MV-4-11 (cell line): ENCODE measurements at regions not wholly inside any gene's neighbourhood (a gene's known extent, or its start where the extent isn't known, plus 50 kb on each side); places are given as distances from the start of the nearest gene placed in this dataset.
A peak's percentile ranks its signal among the peaks of the same experiment; 100 is the strongest.

Experiments used
- DNase-seq: peaks from one replicate; lab custom pipeline; 2025; lab: John Stamatoyannopoulos, UW

GRCh38 chr3:157631478-157631877 lies 128.3 kb upstream of the VEPH1 start:
- DNase-seq: no peak

- no peak for DNase-seq
These were observed 123.6 kb upstream of the VEPH1 start for GRCh38 chr3:157626817-157627216.

- DNase-seq: no peak
These were observed 121.6 kb upstream of the VEPH1 start for GRCh38 chr3:157624801-157625200.

- no peak for DNase-seq
These were observed 115.7 kb upstream of the VEPH1 start for GRCh38 chr3:157618886-157619285.

- DNase-seq: peak; percentile 78
These were observed 115.0 kb upstream of the VEPH1 start for GRCh38 chr3:157618075-157618760.

GRCh38 chr3:157614896-157615295 lies 111.7 kb upstream of the VEPH1 start:
- no peak for DNase-seq

- no peak for DNase-seq
These were observed 108.4 kb upstream of the VEPH1 start for GRCh38 chr3:157611536-157612076.

- DNase-seq: peak; percentile 79
These were observed 107.8 kb upstream of the VEPH1 start for GRCh38 chr3:157610876-157611535.

GRCh38 chr3:157607826-157608405 lies 104.7 kb upstream of the VEPH1 start:
- DNase-seq: peak; percentile 48

- DNase-seq: no peak
These were observed 103.6 kb upstream of the VEPH1 start for GRCh38 chr3:157606852-157607197.

- peak; percentile 56 for DNase-seq
These were observed 103.0 kb upstream of the VEPH1 start for GRCh38 chr3:157606011-157606851.

GRCh38 chr3:157605356-157605755 lies 102.1 kb upstream of the VEPH1 start:
- no peak for DNase-seq

GRCh38 chr3:157602424-157602823 lies 99.2 kb upstream of the VEPH1 start:
- DNase-seq: no peak

GRCh38 chr3:157595259-157595658 lies 92.0 kb upstream of the VEPH1 start:
- no peak for DNase-seq

- peak; percentile 30 for DNase-seq
These were observed 91.2 kb upstream of the VEPH1 start for GRCh38 chr3:157594413-157594812.

- no peak for DNase-seq
These were observed 89.6 kb upstream of the VEPH1 start for GRCh38 chr3:157592769-157593168.

- no peak for DNase-seq
These were observed 87.1 kb upstream of the VEPH1 start for GRCh38 chr3:157590273-157590672.

GRCh38 chr3:157589211-157589610 lies 86.0 kb upstream of the VEPH1 start:
- no peak for DNase-seq

GRCh38 chr3:157588386-157589060 lies 85.3 kb upstream of the VEPH1 start:
- DNase-seq: no peak

GRCh38 chr3:157586293-157586692 lies 83.1 kb upstream of the VEPH1 start:
- no peak for DNase-seq

GRCh38 chr3:157585386-157585785 lies 82.2 kb upstream of the VEPH1 start:
- no peak for DNase-seq

- DNase-seq: no peak
These were observed 79.4 kb upstream of the VEPH1 start for GRCh38 chr3:157582637-157582973.
